Kidney epithelial cell (primary cell): ENCODE measurements at regions not wholly inside any gene's neighbourhood (a gene's known extent, or its start where the extent isn't known, plus 50 kb on each side); places are given as distances from the start of the nearest gene placed in this dataset.
"Not testable (repeated sequence)": the region's sequence is repeated elsewhere in the genome, so short reads cannot be mapped to it uniquely, and the experiment has no call there.

Experiments
- DNase-seq: peaks from one replicate; pipeline ENCODE4 v3.0.0-alpha.2; 2010; ENCODE audit warnings: low read depth
- H3K27me3 ChIP-seq: 2 replicates; pipeline ENCODE4 v1.6.0; 2011; ENCODE audit warnings: low read length; ENCODE audit not compliant: control insufficient read depth, insufficient read depth
- H3K36me3 ChIP-seq: 2 replicates; pipeline ENCODE4 v1.5.1; 2011; ENCODE audit warnings: low read length; ENCODE audit not compliant: control insufficient read depth, insufficient read depth
- H3K4me3 ChIP-seq: 2 replicates; pipeline ENCODE4 v1.5.1; 2011; ENCODE audit warnings: low read depth, mild to moderate bottlenecking, control low read depth, low read length
- CTCF ChIP-seq: IDR thresholded peaks from 2 replicates; pipeline ENCODE4 v1.5.1; 2011; ENCODE audit warnings: mild to moderate bottlenecking, moderate library complexity, low read length, control low read depth, inconsistent platforms; ENCODE audit not compliant: insufficient read depth, poor library complexity, severe bottlenecking

DNA sequence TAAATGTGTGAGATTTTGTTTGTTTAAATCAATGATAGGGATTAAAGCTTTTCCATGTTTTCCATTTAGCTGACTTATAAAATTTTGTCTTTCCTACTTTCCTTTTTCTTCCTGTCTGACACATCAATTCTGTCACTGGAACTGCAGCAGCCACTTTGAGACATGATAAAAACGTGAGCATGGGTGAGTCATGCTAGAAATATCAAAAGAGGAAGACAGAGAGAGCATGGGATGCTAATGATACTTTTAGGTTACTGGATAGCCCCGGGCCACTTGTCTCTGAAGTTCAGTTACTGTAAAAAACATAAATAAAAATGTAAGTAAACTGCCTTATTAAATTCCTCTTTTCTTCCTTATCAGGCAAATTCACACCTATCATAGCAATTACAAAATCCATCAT lies 1332.0 kb upstream of the PCDH20 start:
- DNase-seq, result no peak
- H3K27me3 ChIP-seq, result no peaks in the 10 kb centered on the region
- no peak for TF ChIP-seq CTCF

DNA sequence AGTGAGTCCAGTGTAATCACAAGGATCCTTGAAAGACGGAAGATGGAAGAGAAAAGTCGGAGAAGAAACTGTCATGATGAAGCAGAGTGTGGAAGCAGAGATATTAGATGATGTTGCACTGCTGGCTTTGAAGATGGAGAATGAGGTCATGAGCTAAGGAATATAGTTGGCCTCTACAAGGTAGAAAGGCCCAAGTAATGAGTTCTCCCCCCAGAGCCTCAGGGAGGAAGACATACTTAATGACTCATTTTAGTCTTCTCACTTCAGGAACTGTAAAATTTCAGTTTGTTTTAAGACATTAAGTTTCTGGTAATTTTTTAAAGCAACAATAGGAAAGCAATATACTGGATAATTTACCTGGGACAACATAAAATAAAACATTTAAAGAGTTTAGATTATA lies 1331.5 kb upstream of the PCDH20 start:
- no peak for TF ChIP-seq CTCF
- Histone ChIP-seq H3K27me3 (no peaks in the 10 kb centered on the region), H3K4me3 (no peak overlapping the region), H3K36me3 (no peaks in the 10 kb centered on the region)
- no peak for DNase-seq

More for the DNA sequence above, 1332.0 kb upstream of the PCDH20 start:
- Histone ChIP-seq H3K4me3 (no peak overlapping the region), H3K36me3 (no peaks in the 10 kb centered on the region)

DNA sequence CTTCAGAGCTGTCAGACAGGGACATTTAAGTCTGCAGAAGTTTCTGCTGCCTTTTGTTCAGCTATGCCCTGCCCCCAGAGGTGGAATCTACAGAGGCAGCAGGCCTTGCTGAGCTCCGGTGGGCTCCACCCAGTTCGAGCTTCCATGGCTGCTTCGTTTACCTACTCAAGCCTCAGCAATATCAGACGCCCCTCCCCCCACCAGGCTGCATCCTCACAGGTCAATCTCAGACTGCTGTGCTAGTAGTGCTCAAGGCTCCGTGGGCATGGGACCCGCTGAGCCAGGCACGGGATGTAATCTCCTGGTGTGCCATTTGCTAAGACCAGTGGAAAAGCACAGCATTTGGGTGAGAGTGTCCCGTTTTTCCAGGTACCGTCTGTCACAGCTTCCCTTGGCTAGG lies 1314.1 kb upstream of the PCDH20 start:
- H3K27me3 ChIP-seq, DNase-seq, H3K4me3 ChIP-seq, H3K36me3 ChIP-seq: not testable (repeated sequence)

- no peak for DNase-seq
- Histone ChIP-seq H3K27me3 (no peaks in the 10 kb centered on the region), H3K4me3 (no peak overlapping the region), H3K36me3 (no peaks in the 10 kb centered on the region)
- TF ChIP-seq CTCF, result no peak
Measured at GRCh38 chr13:62721893-62722292, 1306.2 kb upstream of the PCDH20 start.

GRCh38 chr13:62711948-62712347 lies 1296.3 kb upstream of the PCDH20 start:
- not testable (repeated sequence) for H3K4me3 ChIP-seq, H3K27me3 ChIP-seq, H3K36me3 ChIP-seq, DNase-seq

DNA sequence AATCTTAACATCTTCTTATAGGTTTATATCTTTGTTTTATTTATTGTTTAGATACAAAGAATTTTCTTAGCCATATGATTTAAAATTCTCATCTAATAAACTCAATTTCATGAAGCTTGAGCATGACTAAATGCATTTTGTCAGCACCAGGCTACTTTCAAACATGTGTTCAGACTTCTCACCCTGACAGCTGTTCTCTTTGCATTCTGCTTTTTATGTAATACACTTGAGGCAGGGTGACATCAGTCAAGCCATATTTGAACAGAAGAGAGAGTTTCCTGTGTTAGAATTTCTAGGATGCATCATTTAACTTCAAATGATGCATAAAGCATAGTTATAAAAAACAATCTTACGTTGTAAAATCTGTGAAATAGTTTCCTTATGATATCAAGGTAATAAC lies 1295.1 kb upstream of the PCDH20 start:
- H3K27me3 ChIP-seq, result no peaks in the 10 kb centered on the region
- H3K4me3 ChIP-seq, result no peak overlapping the region
- H3K36me3 ChIP-seq, result no peaks in the 10 kb centered on the region
- TF ChIP-seq CTCF, result no peak
- no peak for DNase-seq

DNA sequence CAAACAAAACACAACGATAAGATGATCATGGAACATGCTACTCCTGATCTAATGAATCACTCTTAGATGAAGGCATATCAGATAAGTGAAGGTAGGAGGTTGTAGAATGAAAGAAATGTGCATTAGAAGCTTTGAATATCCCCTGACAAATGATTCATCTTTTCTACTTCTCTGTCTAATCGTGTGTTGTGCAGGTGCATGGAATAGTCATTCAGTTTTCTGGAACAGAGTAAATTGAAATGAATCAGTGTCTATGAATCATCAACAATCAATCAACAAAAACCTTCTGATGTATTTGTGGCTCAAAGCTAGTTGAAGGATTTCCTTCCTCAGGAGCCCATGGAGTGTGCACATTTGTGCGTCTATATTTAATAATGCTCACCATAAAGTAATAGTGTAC lies 1290.4 kb upstream of the PCDH20 start:
- H3K36me3 ChIP-seq, result no peaks in the 10 kb centered on the region
- peak; percentile 9 for DNase-seq
- H3K27me3 ChIP-seq, result no peaks in the 10 kb centered on the region
- TF ChIP-seq CTCF, result no peak
- H3K4me3 ChIP-seq, result no peak overlapping the region
